ENCODE measurements at regions not wholly inside any gene's neighbourhood (a gene's known extent, or its start where the extent isn't known, plus 50 kb on each side); places are given as distances from the start of the nearest gene placed in this dataset.

GRCh38 chr1:36710951-36711350 is 228.2 kb upstream of the CSF3R start:
- TF ChIP-seq GLIS3 (CRISPR knock-in tag; IDR thresholded peaks at IDR 0.05) (no peak), ZC3H10 (CRISPR knock-in tag; IDR thresholded peaks at IDR 0.05) (no peak), PATZ1 (CRISPR knock-in tag; IDR thresholded peaks at IDR 0.05; ENCODE audit: borderline replicate concordance) (no peak), CSRNP3 (CRISPR knock-in tag; IDR thresholded peaks at IDR 0.05) (no peak), PPARA (CRISPR knock-in tag; IDR thresholded peaks at IDR 0.05; ENCODE audit: borderline replicate concordance) (no peak), ZFP3 (CRISPR knock-in tag; IDR thresholded peaks at IDR 0.05) (no peak), OSR1 (CRISPR knock-in tag; IDR thresholded peaks at IDR 0.05) (no peak), ZFP30 (CRISPR knock-in tag; IDR thresholded peaks at IDR 0.05) (no peak)
- TF ChIP-seq, protein P1, sequence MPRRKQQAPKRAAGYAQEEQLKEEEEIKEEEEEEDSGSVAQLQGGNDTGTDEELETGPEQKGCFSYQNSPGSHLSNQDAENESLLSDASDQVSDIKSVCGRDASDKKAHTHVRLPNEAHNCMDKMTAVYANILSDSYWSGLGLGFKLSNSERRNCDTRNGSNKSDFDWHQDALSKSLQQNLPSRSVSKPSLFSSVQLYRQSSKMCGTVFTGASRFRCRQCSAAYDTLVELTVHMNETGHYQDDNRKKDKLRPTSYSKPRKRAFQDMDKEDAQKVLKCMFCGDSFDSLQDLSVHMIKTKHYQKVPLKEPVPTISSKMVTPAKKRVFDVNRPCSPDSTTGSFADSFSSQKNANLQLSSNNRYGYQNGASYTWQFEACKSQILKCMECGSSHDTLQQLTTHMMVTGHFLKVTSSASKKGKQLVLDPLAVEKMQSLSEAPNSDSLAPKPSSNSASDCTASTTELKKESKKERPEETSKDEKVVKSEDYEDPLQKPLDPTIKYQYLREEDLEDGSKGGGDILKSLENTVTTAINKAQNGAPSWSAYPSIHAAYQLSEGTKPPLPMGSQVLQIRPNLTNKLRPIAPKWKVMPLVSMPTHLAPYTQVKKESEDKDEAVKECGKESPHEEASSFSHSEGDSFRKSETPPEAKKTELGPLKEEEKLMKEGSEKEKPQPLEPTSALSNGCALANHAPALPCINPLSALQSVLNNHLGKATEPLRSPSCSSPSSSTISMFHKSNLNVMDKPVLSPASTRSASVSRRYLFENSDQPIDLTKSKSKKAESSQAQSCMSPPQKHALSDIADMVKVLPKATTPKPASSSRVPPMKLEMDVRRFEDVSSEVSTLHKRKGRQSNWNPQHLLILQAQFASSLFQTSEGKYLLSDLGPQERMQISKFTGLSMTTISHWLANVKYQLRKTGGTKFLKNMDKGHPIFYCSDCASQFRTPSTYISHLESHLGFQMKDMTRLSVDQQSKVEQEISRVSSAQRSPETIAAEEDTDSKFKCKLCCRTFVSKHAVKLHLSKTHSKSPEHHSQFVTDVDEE (CRISPR knock-in tag; IDR thresholded peaks at IDR 0.05) = no peak
